ENCODE measurements at regions not wholly inside any gene's neighbourhood (a gene's known extent, or its start where the extent isn't known, plus 50 kb on each side); places are given as distances from the start of the nearest gene placed in this dataset.
"Not testable (repeated sequence)": the region's sequence is repeated elsewhere in the genome, so short reads cannot be mapped to it uniquely, and the experiment has no call there.

- TF ChIP-seq CTCF, POLR2A (IDR thresholded peaks at IDR 0.05): not testable (repeated sequence)
Measured at GRCh38 chr7:121497545-121497944, 101.4 kb upstream of the FAM3C start.

Measured in esophagus squamous epithelium (tissue), 4 donors.